IMR-90 (cell line): ENCODE measurements at regions not wholly inside any gene's neighbourhood (a gene's known extent, or its start where the extent isn't known, plus 50 kb on each side); places are given as distances from the start of the nearest gene placed in this dataset.

Experiments
- ATAC-seq: fragments of 200-7000 bp; cut with Tn5 transposase; 2 replicates; pipeline ENCODE4 v1.9.1; 2020; ENCODE audit warnings: low read depth, mild to moderate bottlenecking, moderate library complexity
- BruUV-seq: library from RNA; stranded (reverse); fragments of 400-500 nt; replicated peaks from 2 replicates; lab custom pipeline; 2021; lab: Mats Ljungman, UMichigan
- CTCF ChIA-PET: fragments of 300-600 bp; formaldehyde crosslinking; extraction: SDS; loops from one replicate; lab custom pipeline; 2021; ENCODE audit warnings: antibody characterized with exemption; lab: Yijun Ruan, JAX
- POLR2A ChIA-PET: fragments of 300-600 bp; sonication (Branson Sonifier 250); formaldehyde crosslinking; loops from one replicate; lab custom pipeline; 2022; ENCODE audit warnings: antibody characterized with exemption; ENCODE audit not compliant: unreplicated experiment; lab: Charles Lee
- DNase-seq: peaks from one replicate; pipeline ENCODE4 v3.0.0; 2013
- H2AFZ ChIP-seq: replicated peaks from 2 replicates; pipeline ENCODE3; 2013; ENCODE audit warnings: low read length, mild to moderate bottlenecking; ENCODE audit not compliant: poor library complexity
- H2AK5ac ChIP-seq: 2 replicates; pipeline ENCODE4 v1.6.1; 2013; ENCODE audit warnings: low read depth, low read length, inconsistent platforms
- H2AK9ac ChIP-seq: replicated peaks from 2 replicates; pipeline ENCODE3; 2013; ENCODE audit warnings: mild to moderate bottlenecking, low read depth, low read length, moderate library complexity; ENCODE audit not compliant: poor library complexity
- H2BK120ac ChIP-seq: 2 replicates; pipeline ENCODE4 v1.6.1; 2013; ENCODE audit warnings: low read depth, low read length, inconsistent platforms
- H2BK15ac ChIP-seq: 3 replicates; pipeline ENCODE4 v1.6.1; 2013; ENCODE audit warnings: low read depth, low read length, inconsistent platforms
- H2BK20ac ChIP-seq: 2 replicates; pipeline ENCODE4 v1.6.1; 2013; ENCODE audit warnings: low read depth, mild to moderate bottlenecking, inconsistent platforms, low read length, moderate library complexity
- H2BK5ac ChIP-seq: 2 replicates; pipeline ENCODE4 v1.6.1; 2013; ENCODE audit warnings: mild to moderate bottlenecking, low read depth, low read length, inconsistent platforms; ENCODE audit not compliant: poor library complexity, severe bottlenecking
- H3K14ac ChIP-seq: replicated peaks from 2 replicates; pipeline ENCODE4 v1.6.1; 2013; ENCODE audit warnings: low read depth, low read length, inconsistent platforms
- H3K18ac ChIP-seq: 2 replicates; pipeline ENCODE4 v1.6.1; 2013; ENCODE audit warnings: low read depth, low read length, control low read depth
- H3K23ac ChIP-seq: 2 replicates; pipeline ENCODE4 v1.6.1; 2013; ENCODE audit warnings: low read depth, low read length, inconsistent platforms
- H3K27ac ChIP-seq: 2 replicates; pipeline ENCODE4 v1.5.1; 2013; ENCODE audit warnings: mild to moderate bottlenecking, control low read depth, low read length; ENCODE audit not compliant: insufficient read depth
- H3K27me3 ChIP-seq: 2 replicates; pipeline ENCODE4 v1.6.1; 2013; ENCODE audit warnings: low read length; ENCODE audit not compliant: control insufficient read depth, insufficient read depth
- H3K36me3 ChIP-seq: 2 replicates; pipeline ENCODE4 v1.6.1; 2013; ENCODE audit warnings: low read length, mixed read lengths; ENCODE audit not compliant: control insufficient read depth, insufficient read depth
- H3K4ac ChIP-seq: 2 replicates; pipeline ENCODE4 v1.6.1; 2013; ENCODE audit warnings: low read depth, low read length, inconsistent platforms
- H3K4me1 ChIP-seq: 2 replicates; pipeline ENCODE4 v1.6.1; 2013; ENCODE audit warnings: low read length, mixed read lengths; ENCODE audit not compliant: control insufficient read depth, insufficient read depth
- H3K4me2 ChIP-seq: 2 replicates; pipeline ENCODE4 v1.6.1; 2013; ENCODE audit warnings: low read depth, mild to moderate bottlenecking, control low read depth, low read length, moderate library complexity
- H3K4me3 ChIP-seq: 2 replicates; pipeline ENCODE4 v1.5.1; 2013; ENCODE audit warnings: low read depth, mild to moderate bottlenecking, control low read depth, low read length, moderate library complexity; ENCODE audit not compliant: insufficient read depth
- H3K56ac ChIP-seq: 2 replicates; pipeline ENCODE4 v1.6.1; 2013; ENCODE audit warnings: low read length, inconsistent platforms; ENCODE audit not compliant: insufficient read depth; ENCODE audit errors: extremely low read depth
- H3K79me1 ChIP-seq, 2 experiments: 2 replicates each; pipeline ENCODE4 v1.6.1; 2013; ENCODE audit warnings: low read length in 2 of 2, inconsistent platforms in 1 of 2, low read depth in 1 of 2
- H3K9ac ChIP-seq: 2 replicates; pipeline ENCODE4 v1.6.1; 2013; ENCODE audit warnings: low read depth, low read length, control low read depth
- H3K9me1 ChIP-seq: 2 replicates; pipeline ENCODE4 v1.6.1; 2013; ENCODE audit warnings: low read length, inconsistent platforms; ENCODE audit not compliant: insufficient read depth
- H3K9me3 ChIP-seq: 2 replicates; pipeline ENCODE4 v1.6.1; 2013; ENCODE audit warnings: low read length; ENCODE audit not compliant: control insufficient read depth, insufficient read depth
- H4K20me1 ChIP-seq: 2 replicates; pipeline ENCODE4 v1.6.1; 2013; ENCODE audit warnings: low read length, inconsistent platforms; ENCODE audit not compliant: insufficient read depth
- H4K5ac ChIP-seq: 2 replicates; pipeline ENCODE4 v1.6.1; 2013; ENCODE audit warnings: mild to moderate bottlenecking, low read depth, low read length, control low read depth
- H4K8ac ChIP-seq, 2 experiments: 2 replicates each; pipeline ENCODE4 v1.6.1; 2013; ENCODE audit warnings: low read depth in 2 of 2, low read length in 2 of 2, control low read depth in 1 of 2, inconsistent platforms in 1 of 2
- H4K91ac ChIP-seq: 2 replicates; pipeline ENCODE4 v1.6.1; 2013; ENCODE audit warnings: low read depth, low read length, inconsistent platforms; ENCODE audit not compliant: insufficient read depth
- BHLHE40 ChIP-seq: fragments of 150-350 bp; IDR thresholded peaks from 2 replicates; pipeline ENCODE4 v1.6.1; 2016; ENCODE audit warnings: mild to moderate bottlenecking, low read depth, low read length
- CEBPB ChIP-seq: IDR thresholded peaks from 2 replicates; pipeline ENCODE4 v1.6.1; 2012; ENCODE audit warnings: low read depth, low read length, improper control_type of control experiment
- CHD1 ChIP-seq: IDR thresholded peaks from 2 replicates; pipeline ENCODE4 v1.6.1; 2012; ENCODE audit warnings: low read depth, low read length, improper control_type of control experiment
- CTCF ChIP-seq: conservative IDR thresholded peaks from 2 replicates; pipeline ENCODE4 v1.5.1; 2012; ENCODE audit warnings: mild to moderate bottlenecking, low read depth, low read length, improper control_type of control experiment
- ELK1 ChIP-seq: fragments of 150-350 bp; IDR thresholded peaks from 2 replicates; pipeline ENCODE4 v1.6.1; 2016; ENCODE audit warnings: low read depth, mild to moderate bottlenecking, low read length, moderate library complexity, borderline replicate concordance
- FOS ChIP-seq: fragments of 150-350 bp; IDR thresholded peaks from 2 replicates; pipeline ENCODE4 v1.6.1; 2016; ENCODE audit warnings: low read depth, low read length
- MAFK ChIP-seq: IDR thresholded peaks from 2 replicates; pipeline ENCODE4 v1.6.1; 2012; ENCODE audit warnings: low read depth, low read length, improper control_type of control experiment
- MAZ ChIP-seq: IDR thresholded peaks from 2 replicates; pipeline ENCODE4 v1.6.1; 2012; ENCODE audit warnings: low read depth, mild to moderate bottlenecking, low read length, improper control_type of control experiment, moderate library complexity, borderline replicate concordance
- MXI1 ChIP-seq: IDR thresholded peaks from 2 replicates; pipeline ENCODE4 v1.6.1; 2012; ENCODE audit warnings: low read depth, mild to moderate bottlenecking, low read length, moderate library complexity, borderline replicate concordance
- NFE2L2 ChIP-seq: fragments of 150-350 bp; IDR thresholded peaks from 2 replicates; pipeline ENCODE4 v1.6.1; 2016; ENCODE audit warnings: low read depth, mild to moderate bottlenecking, low read length
- POLR2A ChIP-seq: IDR thresholded peaks from 2 replicates; pipeline ENCODE4 v1.6.1; 2012; ENCODE audit warnings: mild to moderate bottlenecking, low read depth, low read length
- RAD21 ChIP-seq: IDR thresholded peaks from 2 replicates; pipeline ENCODE4 v1.6.1; 2012; ENCODE audit warnings: low read length, improper control_type of control experiment
- RCOR1 ChIP-seq: IDR thresholded peaks from 2 replicates; pipeline ENCODE4 v1.6.1; 2012; ENCODE audit warnings: mild to moderate bottlenecking, low read length, improper control_type of control experiment; ENCODE audit not compliant: insufficient replicate concordance
- SMC3 ChIP-seq: fragments of 150-350 bp; IDR thresholded peaks from 2 replicates; pipeline ENCODE4 v1.6.1; 2016; ENCODE audit warnings: low read depth, mild to moderate bottlenecking, antibody characterized with exemption, low read length, moderate library complexity
- USF2 ChIP-seq: fragments of 150-350 bp; IDR thresholded peaks from 2 replicates; pipeline ENCODE4 v1.6.1; 2017; ENCODE audit warnings: mild to moderate bottlenecking, antibody characterized with exemption, low read length, low read depth
- WGBS, 2 experiments: methylation state at CpG; one replicate each; pipeline versions ENCODE4 v1.1.5 to v1.1.7; 2013; ENCODE audit warnings: missing lambda C conversion rate in 2 of 2; ENCODE audit not compliant: insufficient read length in 1 of 2; ENCODE audit errors: extremely low coverage in 2 of 2; 5-methylcytosine and 5-hydroxymethylcytosine counted together
- dilution Hi-C: fragments of 300-500 bp; cut with HindIII; formaldehyde crosslinking; loops from one replicate; pipeline ENCODE4 v1.14.3; 2018; ENCODE audit warnings: low sequenced_read_pairs; ENCODE audit not compliant: unreplicated experiment
- in situ Hi-C: fragments of 300-500 bp; cut with MboI; formaldehyde crosslinking; loops from 3 replicates; pipeline ENCODE4 v1.14.3; 2019; ENCODE audit warnings: low sequenced_read_pairs, inconsistent platforms, mixed read lengths
- intact Hi-C: fragments of 100-400 bp; cut with micrococcal nuclease; formaldehyde crosslinking; loops from 2 replicates; pipeline ENCODE4 v1.10.0; 2022

GRCh38 chr6:8175046-8175777 lies 72.9 kb upstream of the EEF1E1 start:
- no peaks in the 10 kb centered on the region for H3K27me3 ChIP-seq
- dilution Hi-C loops (no loop called here), intact Hi-C loops (no loop called here), in situ Hi-C loops (no loop called here)
- H3K9me3 ChIP-seq, result no peaks in the 10 kb centered on the region
- H2BK15ac ChIP-seq, result no peak overlapping the region
- BruUV-seq, result no TSS peak
- H3K9me1 ChIP-seq, result 0 out of 2 replicates have a peak, but pooled peaks cover 5% of the 10 kb centered on the region
- no peak overlapping the region for H3K14ac ChIP-seq
- H3K4me3 ChIP-seq, result no peak overlapping the region
- H3K23ac ChIP-seq, result no peak overlapping the region
- no peak overlapping the region for H3K56ac ChIP-seq
- no peak overlapping the region for H3K18ac ChIP-seq
- no peak overlapping the region for H2AFZ ChIP-seq
- H2BK20ac ChIP-seq, result no peak overlapping the region
- no peaks in the 10 kb centered on the region for H4K20me1 ChIP-seq
- POLR2A ChIA-PET, result no interaction called here
- no peak for DNase-seq
- peaks cover 8% of the 10 kb centered on the region for H3K4me1 ChIP-seq
- no peak overlapping the region for H4K91ac ChIP-seq
- H4K5ac ChIP-seq, result no peak overlapping the region
- no peaks in the 10 kb centered on the region for H3K79me1 ChIP-seq
- H3K9ac ChIP-seq, result no peak overlapping the region
- H3K27ac ChIP-seq, result no peak overlapping the region
- no peak overlapping the region for H2BK120ac ChIP-seq
- H4K8ac ChIP-seq, result no peak overlapping the region
- H2AK9ac ChIP-seq, result no peak overlapping the region
- no peak overlapping the region for H2AK5ac ChIP-seq
- no CpG with 5 or more reads among the region's 3 CpGs for WGBS, 2 experiments
- H2BK5ac ChIP-seq, result no peak overlapping the region
- H3K4ac ChIP-seq, result no peak overlapping the region
- H3K36me3 ChIP-seq, result no peaks in the 10 kb centered on the region
- H3K4me2 ChIP-seq, result no peak overlapping the region
- TF ChIP-seq CEBPB (no peak), SMC3 (no peak), CHD1 (no peak), POLR2A (no peak), FOS (no peak), NFE2L2 (no peak), CTCF (no peak), MAZ (no peak), USF2 (no peak), MXI1 (no peak), ELK1 (no peak), RAD21 (no peak), RCOR1 (no peak), BHLHE40 (no peak), MAFK (no peak)
- no peak for ATAC-seq
- CTCF ChIA-PET, result interaction anchor here (0.6 kb wide), 2 partner anchors 798 to 1012 kb away, joined by 3 read pairs; no protein-coding TSS in a partner anchor
